GM21619 (cell line): ENCODE measurements at regions not wholly inside any gene's neighbourhood (a gene's known extent, or its start where the extent isn't known, plus 50 kb on each side); places are given as distances from the start of the nearest gene placed in this dataset.
"Not testable (repeated sequence)": the region's sequence is repeated elsewhere in the genome, so short reads cannot be mapped to it uniquely, and the experiment has no call there.

Experiments
- ATAC-seq: cut with Tn5 transposase; IDR thresholded peaks from one replicate; pipeline ENCODE4 v1.9.1; 2021; ENCODE audit not compliant: unreplicated experiment

DNA sequence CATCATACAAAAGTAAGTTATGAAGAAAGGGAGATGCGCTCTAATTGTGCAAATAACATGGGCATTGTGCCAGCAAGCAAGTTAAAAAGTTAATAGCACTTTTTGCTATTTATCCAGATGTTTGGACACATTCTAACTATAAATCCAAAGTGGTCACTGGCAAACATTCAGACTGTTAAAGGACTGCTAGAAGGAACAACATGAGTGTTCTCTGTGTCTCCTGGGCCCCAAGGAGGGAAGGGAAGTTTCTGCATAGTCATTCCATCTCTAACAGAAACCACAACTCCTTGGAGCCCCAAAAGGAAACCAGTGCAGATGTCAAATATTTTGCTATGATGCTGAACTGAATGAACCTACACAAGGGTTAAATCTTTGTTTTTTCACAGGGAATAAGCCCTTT, 213.3 kb upstream of the HNRNPA3 start:
- ATAC-seq = peak; percentile 67

DNA sequence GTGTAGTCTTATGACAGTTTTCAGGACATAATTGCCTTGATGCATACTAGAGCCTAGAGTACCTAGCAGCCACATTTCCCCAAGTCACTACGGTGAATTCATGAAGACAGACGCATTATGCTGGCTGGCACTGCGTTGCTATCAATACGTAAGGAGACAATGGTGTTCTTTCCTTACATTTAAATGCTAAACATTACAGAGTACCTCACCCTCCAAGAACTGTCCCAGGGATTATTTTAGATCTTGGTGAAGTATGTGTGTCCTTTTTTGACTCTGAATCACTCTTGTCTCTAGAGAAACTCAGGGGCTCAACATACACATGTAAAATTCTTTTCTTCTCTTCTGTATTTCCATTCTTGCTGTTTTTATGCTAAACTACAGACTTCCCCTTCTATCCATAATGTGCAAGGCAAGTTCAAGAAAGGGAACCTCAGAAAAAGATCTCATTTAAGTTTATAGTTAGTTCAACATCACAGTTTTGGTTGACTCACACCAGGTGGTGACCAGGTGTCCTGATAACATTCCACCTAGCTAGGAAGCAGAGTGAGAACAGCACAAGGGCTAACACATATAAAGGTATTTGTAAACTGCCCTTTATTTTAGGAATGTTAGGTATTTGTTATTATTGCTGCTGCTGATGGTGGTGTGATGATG, 212.4 kb upstream of the HNRNPA3 start:
- ATAC-seq = no peak

DNA sequence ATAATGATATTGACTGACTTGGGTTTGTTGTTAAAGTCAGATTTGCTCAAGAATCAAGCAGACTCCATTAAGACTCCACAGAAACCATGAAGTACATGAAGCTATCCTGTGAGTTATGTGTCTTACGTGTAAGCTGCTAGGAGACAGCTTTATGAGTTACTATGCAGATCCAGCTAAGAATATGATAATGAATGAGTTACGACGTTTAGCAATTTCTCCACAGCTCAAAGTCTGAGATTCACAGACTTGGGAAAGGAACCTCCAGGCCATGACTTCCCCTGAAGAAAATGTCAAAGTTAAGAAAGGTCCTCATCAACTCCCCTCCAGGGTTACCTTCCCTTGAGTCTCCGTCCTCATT, 211.9 kb upstream of the HNRNPA3 start:
- ATAC-seq = no peak

DNA sequence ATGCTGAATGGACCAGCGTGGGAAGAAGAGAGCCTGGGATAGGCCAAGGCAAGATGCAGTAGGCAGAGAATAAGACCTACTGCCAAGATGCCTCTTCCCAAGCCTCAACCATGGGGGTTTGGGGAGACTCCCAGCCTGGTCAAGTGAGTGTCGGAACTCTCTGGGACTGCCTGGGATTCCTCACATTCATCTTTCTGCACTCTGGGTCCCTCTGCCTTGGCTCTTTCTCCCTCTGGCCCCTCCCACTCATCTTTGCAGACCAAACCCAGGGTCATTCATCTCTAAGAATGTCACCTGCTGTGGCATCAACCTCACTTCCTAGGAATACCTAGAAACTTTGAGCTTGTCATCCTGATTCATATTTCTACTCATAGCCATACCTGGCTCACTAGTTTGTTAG, 211.3 kb upstream of the HNRNPA3 start:
- no peak for ATAC-seq

DNA sequence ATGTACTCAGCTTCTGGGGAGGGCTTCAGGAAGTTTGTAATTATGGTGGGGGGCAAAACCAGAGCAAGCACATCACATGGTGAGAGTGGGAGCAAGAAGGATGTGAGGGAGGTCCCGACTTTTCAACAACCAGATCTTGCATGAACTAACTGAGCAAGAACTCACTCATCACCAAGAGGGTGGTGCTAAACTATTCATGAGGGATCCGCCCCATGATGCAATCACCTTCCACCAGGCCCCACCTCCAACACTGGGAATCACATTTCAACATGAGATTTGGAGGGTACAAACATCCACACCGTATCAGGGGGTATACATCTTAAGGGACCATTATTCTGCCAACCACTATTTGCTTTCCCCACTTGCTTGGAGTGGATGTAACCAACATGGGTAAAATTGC, 209.6 kb upstream of the HNRNPA3 start:
- ATAC-seq = no peak

DNA sequence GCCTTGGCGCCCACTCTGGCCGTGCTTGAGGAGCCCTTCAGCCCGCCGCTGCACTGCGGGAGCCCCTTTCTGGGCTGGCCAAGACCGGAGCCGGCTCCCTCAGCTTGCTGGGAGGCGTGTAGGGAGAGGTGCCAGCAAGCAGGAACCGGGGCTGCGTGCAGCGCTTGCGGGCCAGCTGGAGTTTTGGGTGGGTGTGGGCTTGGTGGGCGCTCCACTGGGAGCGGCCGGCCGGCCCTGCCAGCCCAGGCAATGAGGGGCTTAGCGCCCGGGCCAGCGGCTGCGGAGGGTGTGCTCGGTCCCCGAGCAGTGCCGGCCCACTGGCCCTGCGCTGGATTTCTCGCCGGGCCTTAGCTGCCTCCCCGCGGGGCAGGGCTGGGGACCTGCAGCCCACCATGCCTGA, 204.9 kb upstream of the HNRNPA3 start:
- not testable (repeated sequence) for ATAC-seq

DNA sequence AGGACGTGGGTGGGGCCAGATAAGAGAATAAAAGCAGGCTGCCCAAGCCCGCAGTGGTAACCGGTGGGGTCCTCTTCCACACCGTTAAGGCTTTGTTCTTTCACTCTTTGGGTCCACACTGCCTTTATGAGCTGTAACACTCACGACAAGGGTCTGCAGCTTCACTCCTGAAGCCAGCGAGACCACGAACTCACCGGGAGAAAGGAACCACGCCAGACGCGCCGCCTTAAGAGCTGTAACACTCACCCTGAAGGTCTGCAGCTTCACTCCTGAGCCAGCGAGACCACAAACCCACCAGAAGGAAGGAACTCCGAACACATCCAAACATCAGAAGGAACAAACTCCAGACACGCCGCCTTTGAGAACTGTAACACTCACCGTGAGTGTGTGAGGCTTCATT, 203.9 kb upstream of the HNRNPA3 start:
- ATAC-seq = not testable (repeated sequence)

DNA sequence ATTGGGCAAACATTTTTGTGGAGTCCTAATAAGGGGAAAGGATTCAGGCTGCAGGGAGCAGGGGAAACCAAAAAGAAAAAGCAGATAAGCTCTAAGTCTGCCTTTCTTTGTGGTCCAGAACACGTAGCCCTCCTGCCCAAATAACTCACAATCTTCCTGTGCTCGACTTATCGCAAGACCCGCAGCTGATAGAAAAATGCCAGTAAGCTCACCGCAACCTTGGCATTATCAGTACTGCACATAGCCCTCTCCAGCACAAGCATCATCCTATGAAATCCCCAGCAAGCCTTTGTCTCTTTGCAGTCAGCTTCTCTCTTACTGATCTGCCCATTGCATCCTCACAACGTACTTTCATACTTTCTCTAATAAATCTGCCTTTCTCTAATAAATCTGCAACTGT, 202.4 kb upstream of the HNRNPA3 start:
- ATAC-seq = no peak

DNA sequence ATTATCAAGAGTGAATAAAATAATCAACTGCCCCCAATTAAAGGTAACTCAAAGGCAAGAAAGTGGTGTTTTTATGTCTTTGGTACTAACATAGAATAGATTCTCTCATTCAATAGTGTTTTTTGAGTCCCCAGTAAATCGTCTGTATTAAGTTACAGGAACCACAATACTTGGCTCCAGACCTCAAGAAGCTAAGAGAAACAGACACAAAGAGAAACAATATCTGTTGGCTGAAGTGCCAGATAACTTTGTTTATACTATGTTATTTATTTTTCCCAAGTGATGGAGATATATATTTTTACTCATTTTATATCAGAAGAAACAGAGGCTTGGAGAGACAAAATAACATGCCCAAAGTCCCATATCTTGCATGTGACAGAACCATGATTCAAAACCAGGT, 201.7 kb upstream of the HNRNPA3 start:
- no peak for ATAC-seq

DNA sequence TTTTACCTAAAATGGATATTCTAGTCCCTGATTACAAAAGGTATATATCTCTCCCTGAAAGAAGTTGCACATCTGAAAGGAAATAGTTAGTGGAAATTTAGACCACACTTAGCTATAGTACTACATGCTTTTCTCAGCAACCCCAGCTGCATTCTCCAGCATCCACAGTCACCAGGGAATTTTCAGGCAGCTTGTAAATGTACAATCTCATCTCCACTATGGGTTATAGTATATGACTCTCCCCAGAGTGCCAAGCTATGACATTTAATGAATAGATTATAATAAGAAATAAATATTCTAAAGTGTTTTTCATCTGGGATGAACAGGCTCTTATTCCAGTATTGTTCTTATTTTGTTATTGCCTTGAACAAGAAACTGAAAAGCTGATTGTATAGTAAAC, 197.6 kb upstream of the HNRNPA3 start:
- no peak for ATAC-seq

DNA sequence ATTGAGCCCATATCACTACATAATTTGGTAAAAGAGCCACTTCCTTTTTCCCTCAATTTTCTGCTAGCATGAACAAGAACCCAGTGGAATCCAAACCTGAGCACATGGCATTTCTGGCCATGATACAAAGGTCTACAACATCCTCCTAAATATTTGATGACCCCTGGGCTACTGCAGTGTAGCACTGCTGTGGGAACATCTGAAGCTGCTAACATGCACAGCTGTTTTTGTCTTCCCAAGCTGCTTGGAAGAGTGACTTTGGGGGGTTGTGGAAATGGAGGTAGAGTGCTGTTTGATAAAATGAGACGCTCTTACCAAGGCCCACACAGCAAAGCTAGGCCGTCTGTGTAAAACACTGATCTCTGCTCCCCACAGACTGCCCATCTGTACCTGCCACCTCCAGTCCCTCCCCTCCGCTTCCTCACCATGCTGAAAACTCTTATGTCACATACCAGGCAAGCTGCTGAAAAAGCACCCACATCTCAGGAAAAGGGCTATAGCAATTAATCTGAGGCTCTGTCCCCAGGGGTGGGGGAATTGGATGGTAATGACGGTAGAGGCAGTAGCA, 197.2 kb upstream of the HNRNPA3 start:
- no peak for ATAC-seq

DNA sequence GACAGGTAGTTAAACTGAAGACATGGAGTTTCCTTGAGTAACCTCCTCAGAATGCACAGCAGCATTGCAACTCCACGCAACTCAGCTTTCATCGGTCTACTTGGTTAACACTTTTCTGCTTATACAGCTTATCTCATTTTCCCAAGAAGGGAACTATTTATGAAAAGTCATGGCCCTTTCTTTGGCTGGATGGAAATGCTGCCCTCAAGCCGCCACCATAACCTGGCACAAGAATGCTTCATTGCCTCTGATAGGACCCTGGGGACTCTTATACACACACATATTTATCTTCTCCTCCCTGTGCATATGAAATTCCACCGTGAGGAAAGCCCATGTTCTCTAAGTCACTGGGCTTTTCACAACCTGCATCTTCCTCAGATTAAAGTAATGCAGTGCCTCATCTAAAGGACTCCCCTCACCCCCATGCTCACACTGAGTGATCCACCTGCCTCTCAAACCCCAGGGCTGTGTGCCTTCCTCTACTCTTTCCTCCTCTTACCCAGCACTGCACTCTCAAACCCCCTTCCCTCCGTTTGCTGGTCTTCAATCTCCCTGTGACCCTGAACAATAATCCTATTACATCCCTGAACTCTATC, 192.0 kb upstream of the HNRNPA3 start:
- no peak for ATAC-seq

DNA sequence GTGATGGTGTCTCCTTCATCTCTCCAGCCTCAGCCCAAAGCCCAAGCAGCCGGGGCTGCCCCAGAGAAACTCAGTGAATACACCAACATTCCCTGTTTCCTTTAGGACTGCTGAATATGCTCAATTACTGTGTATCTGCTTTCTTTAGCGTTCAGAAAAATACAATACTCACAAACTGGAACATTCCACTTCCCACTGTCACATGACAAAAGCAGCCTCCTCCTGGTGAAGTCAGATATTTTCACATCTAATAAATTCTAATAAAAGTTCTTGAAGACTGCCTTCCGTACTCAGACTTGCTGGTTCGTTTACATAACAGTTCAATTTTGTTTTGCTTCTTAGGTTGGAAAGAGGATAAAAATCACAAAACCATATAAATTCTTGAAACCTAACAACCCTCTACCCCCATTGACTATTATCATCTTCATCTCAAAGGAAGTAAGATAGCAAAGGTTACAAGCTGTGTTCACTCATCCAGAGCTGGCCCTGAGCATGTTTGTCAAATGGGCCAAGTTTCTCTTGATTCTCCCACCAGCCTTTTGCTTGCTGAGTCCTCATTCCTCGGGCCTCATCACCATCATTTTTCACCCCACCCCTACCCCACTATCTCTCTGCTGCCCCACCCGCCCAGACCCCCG, 190.8 kb upstream of the HNRNPA3 start:
- ATAC-seq = no peak

DNA sequence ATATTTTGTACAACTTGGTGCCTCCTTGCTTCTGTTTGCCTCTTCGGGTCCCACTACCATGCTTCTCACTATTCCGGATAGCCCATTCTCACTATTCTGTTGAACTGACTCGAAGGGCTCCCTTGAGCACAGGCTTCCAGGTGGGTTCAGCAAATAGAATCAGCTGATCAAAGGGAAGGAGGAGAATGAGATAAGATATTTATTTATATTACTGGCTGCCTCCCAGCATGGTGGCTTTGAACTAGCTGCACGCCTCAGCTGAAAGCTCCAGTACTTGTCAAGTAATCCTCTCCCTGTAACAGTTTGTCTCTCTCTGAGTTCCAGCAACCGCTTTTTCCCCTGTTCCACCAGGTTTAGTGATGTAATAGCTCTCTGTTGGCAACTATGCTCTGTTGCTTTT, 187.8 kb upstream of the HNRNPA3 start:
- ATAC-seq = no peak

DNA sequence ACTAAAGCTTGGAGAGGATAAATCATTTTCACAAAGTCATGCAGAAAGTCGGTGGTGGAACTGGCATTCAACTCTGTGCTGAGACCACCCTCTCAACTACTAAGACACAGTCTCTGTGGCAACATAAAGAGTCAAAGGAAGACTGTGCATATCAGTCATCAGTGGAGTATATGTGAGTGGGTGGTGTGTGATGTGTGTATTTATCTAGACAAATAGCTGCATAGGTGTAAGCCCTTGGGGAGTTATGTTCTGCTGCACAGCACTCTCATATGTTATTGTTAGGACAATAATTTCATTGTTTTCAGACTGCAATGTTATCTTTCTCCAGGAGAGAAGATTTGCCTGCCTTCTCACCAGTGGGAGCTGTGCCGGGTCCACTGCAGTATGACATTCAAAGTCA, 186.3 kb upstream of the HNRNPA3 start:
- no peak for ATAC-seq

DNA sequence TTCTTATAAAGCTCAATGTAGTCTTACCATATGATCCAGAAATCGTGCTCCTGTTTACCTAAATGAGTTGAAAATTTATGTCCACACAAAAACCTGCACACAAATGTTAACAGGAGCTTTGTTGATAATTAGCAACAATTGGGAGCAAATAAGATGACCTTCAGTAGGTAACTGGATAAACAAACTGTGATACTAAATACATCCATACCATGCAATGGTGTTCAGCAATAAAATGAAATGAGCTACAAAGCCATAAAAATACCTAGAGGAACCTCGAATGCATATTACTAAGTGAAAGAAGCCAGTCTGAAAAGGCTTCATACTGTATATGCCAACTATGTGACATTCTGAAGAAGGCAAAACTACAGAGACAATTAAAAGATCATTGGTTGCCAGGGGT, 185.6 kb upstream of the HNRNPA3 start:
- no peak for ATAC-seq

DNA sequence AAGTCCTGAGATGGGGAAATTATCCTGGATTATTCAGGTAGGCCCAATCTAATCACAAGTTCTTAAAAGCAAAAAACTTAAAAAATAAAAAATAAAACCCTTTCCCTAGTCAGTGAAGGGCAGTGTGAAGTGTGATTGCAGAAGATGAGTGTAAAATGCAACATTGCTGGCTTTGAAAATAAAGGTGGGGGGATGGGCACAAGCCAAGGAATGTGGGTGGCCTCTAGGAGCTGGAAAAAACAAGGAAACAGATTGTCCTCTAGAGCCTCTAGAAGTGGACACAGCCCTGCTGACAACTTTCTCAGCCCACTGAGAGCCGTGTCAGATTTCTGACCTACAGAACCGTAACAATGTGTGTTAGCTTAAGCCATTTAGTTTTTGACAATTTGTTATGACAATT, 184.3 kb upstream of the HNRNPA3 start:
- ATAC-seq = no peak

DNA sequence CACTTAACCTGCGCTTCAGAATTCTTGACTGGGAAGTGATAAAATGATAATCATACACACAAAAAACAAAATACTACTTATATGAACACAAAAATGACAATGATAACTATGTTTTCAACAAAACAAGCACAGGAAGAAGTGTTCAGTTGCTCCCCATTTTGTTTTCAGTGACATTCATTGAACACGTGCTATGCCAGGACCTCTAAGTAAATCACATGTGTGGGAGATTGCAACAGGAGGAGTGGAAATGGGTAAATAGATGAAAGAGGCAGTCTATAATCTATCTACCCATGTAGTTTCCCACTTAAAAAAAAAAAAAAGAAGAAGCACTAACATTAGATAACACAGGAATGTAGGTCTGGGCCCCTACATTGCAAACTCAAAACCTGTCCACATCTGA, 183.5 kb upstream of the HNRNPA3 start:
- no peak for ATAC-seq

DNA sequence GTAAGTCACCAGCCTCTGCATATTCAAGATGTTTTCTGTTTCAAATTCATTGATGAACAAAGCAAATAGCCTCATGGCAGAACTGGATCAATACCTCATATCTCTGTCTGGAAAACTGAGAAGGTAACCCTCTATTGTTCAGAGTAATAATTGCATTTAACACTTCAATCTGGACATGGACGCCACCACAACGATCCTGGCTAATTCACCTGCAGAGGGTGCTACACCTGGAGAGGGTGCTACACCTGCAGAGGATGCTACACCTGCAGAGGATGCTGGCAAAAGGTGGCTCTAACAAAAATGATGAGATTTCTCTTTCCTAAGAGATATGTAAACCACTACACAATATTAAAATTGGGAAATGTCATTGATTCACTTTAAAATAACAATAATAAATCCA, 183.1 kb upstream of the HNRNPA3 start:
- no peak for ATAC-seq

DNA sequence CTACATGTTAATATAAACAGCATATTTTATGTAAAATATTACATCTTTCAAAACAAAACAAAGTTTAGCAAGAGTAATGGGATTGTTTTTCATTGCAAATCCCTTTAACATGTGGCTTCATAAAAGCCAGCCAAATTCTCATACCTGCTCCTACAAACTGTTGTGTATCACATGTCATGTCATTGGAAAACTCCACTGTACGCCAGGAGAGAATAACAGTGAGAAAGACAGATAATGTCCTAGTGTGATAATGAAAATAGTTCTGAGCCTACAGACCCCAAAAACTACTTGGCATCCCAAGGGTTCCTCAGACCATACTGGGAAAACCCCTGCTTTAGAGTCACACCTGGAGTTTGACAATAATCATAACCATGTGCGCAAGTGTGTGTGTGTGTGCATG, 182.7 kb upstream of the HNRNPA3 start:
- ATAC-seq = no peak

DNA sequence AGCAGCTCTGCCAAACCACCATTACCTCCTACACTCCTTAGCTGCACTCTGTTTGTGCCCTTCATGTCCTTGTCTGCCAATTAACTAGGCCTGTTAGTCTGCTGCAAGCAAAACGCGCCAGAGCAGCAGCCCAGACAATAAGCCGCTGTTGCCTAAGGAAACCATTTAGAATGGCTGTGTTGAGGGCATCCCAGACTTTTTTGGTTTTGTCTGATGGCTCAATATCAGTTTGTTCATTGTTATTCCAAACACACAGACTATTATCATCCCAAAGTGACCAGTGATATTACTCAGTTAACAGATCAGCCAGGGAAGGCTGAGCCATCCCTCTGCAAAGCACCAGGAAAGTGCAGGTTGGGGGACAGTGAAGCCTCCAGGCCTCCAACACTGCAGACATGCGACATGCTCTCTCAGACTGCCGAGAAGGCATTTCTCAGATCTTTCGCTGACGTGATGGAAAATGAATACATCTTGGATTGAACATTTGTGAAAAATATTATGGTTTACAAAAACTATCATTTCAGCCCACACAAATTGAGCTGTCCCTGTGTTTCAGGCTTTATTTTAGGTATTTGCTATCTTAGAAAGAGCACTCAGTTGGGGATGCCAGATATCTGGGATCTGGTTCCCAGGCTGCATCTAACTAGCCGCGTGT, 182.0 kb upstream of the HNRNPA3 start:
- ATAC-seq = no peak
